Left ventricle myocardium inferior (tissue), 1 donor: ENCODE measurements at regions not wholly inside any gene's neighbourhood (a gene's known extent, or its start where the extent isn't known, plus 50 kb on each side); places are given as distances from the start of the nearest gene placed in this dataset.
"Not testable (repeated sequence)": the region's sequence is repeated elsewhere in the genome, so short reads cannot be mapped to it uniquely, and the experiment has no call there.

Experiments used
- DNase-seq: peaks from one replicate; pipeline ENCODE4 v3.0.0-alpha.2; 2020
- H3K27ac ChIP-seq: fragments of 200-600 bp; replicated peaks from 2 replicates; pipeline ENCODE4 v1.8.0; 2021
- H3K27me3 ChIP-seq: fragments of 200-600 bp; 2 replicates; pipeline ENCODE4 v1.8.0; 2021; ENCODE audit warnings: low read depth
- H3K36me3 ChIP-seq: fragments of 200-600 bp; 2 replicates; pipeline ENCODE4 v1.8.0; 2021
- H3K4me1 ChIP-seq: fragments of 200-600 bp; 2 replicates; pipeline ENCODE4 v1.8.0; 2021
- H3K4me3 ChIP-seq: fragments of 200-600 bp; 2 replicates; pipeline ENCODE4 v1.8.0; 2021; ENCODE audit warnings: mild to moderate bottlenecking, moderate library complexity
- H3K9me3 ChIP-seq: fragments of 200-600 bp; replicated peaks from 2 replicates; pipeline ENCODE4 v1.8.0; 2021
- intact Hi-C: fragments of 100-400 bp; cut with micrococcal nuclease; formaldehyde crosslinking; loops from one replicate; pipeline ENCODE4 v1.11.0; 2022
- TF ChIP-seq, protein P1 (sequence below): fragments of 200-600 bp; IDR thresholded peaks from 2 replicates; pipeline ENCODE4 v1.8.0; 2021; ENCODE audit warnings: antibody characterized with exemption, mild to moderate bottlenecking, borderline replicate concordance
- donor health status: DM: no; HTN: yes; CAD: no; lungs with severe emphysema.

DNA sequence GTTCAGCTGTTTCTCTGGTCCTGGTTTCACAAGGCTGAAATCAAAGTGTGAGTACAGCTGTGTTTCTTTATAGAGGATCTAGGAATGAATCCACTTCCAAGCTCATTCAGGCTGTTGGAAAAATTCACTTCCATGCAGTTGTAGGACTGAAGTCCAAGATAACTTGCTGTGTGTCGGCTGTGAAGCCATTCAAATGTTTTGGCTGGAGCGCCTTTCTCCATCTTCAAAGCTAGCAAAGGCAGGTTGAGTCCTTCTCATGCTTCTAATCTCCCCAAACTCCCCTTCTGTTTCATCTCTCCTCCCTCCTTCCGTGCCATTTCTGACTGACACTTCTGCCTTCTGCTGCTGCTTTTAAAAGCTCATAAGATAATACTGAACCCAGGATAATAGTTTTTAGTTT is 1195.4 kb upstream of the LRRN3 start:
- Histone ChIP-seq H3K9me3 (no peaks in the 10 kb centered on the region), H3K4me1 (no peaks in the 10 kb centered on the region), H3K27me3 (no peaks in the 10 kb centered on the region), H3K27ac (no peak overlapping the region), H3K4me3 (no peak overlapping the region), H3K36me3 (no peaks in the 10 kb centered on the region)
- TF ChIP-seq, protein P1, sequence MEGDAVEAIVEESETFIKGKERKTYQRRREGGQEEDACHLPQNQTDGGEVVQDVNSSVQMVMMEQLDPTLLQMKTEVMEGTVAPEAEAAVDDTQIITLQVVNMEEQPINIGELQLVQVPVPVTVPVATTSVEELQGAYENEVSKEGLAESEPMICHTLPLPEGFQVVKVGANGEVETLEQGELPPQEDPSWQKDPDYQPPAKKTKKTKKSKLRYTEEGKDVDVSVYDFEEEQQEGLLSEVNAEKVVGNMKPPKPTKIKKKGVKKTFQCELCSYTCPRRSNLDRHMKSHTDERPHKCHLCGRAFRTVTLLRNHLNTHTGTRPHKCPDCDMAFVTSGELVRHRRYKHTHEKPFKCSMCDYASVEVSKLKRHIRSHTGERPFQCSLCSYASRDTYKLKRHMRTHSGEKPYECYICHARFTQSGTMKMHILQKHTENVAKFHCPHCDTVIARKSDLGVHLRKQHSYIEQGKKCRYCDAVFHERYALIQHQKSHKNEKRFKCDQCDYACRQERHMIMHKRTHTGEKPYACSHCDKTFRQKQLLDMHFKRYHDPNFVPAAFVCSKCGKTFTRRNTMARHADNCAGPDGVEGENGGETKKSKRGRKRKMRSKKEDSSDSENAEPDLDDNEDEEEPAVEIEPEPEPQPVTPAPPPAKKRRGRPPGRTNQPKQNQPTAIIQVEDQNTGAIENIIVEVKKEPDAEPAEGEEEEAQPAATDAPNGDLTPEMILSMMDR: no peak
- no peak for DNase-seq
- intact Hi-C loops: no loop called here

DNA sequence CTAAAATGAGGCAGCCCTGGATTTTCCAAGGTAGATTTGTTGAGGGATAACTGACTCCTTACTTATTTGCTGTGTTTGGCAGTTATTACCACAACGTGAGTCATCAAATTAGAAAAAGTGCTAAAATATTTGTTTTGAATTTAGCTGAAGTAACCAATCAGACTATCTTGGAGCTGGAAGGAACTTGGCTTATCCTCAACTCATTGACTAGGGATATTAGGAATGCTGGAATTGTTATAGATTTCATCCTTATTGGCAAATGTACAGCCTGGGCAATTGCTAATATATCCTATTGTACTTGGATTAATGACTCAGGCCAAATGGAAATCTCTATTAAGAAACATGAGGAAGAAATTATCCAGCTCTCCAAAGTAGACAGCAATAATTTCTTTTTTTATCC is 1189.0 kb upstream of the LRRN3 start:
- intact Hi-C loops: no loop called here
- TF ChIP-seq, protein P1: no peak
- DNase-seq: no peak
- Histone ChIP-seq H3K4me1 (no peaks in the 10 kb centered on the region), H3K27me3 (no peaks in the 10 kb centered on the region), H3K27ac (no peak overlapping the region), H3K36me3 (no peaks in the 10 kb centered on the region), H3K9me3 (peaks cover 3% of the 10 kb centered on the region), H3K4me3 (no peak overlapping the region)

DNA sequence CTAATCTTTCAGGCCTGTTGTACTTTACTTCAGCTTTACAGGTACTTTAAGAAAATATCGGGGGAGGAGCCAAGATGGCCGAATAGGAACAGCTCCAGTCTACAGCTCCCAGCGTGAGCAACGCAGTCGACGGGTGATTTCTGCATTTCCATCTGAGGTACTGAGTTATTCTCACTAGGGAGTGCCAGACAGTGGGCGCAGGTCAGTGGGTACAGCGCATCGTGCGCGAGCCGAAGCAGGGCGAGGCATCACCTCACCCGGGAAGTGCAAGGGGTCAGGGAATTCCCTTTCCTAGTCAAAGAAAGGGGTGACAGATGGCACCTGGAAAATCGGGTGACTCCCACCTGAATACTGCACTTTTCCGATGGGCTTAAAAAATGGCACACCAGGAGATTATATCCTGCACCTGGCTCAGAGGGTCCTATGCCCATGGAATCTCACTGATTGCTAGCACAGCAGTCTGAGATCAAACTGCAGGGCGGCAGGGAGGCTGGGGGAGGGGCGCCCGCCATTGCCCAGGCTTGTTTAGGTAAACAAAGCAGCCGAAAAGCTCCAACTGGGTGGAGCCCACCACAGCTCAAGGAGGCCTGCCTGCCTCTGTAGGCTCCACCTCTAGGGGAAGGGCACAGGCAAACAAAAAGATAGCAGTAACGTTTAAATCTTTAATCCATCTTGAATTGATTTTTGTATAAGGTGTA is 1185.4 kb upstream of the LRRN3 start:
- DNase-seq, intact Hi-C loops, H3K4me3 ChIP-seq: not testable (repeated sequence)

DNA sequence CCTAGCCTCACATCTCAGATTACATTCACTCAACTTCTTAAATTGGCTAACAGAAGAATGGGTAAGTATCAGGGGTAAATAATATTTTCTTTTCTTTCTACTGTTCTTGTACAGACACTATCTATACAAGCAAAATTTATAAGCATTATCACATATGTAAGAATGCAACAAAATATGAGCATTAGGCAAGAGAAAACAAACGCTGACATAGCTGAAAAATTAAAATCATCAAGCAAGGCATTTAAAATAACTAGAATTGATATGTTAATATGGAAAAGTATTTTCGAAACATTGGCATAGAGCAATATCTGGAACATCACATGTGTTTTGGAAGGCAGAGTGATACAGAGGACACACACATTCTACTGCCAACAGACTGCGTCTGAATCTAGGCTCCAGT is 1175.3 kb upstream of the LRRN3 start:
- Histone ChIP-seq H3K4me3 (no peak overlapping the region), H3K27ac (no peak overlapping the region), H3K27me3 (no peaks in the 10 kb centered on the region), H3K9me3 (peaks cover 30% of the 10 kb centered on the region), H3K4me1 (no peaks in the 10 kb centered on the region), H3K36me3 (no peaks in the 10 kb centered on the region)
- no peak for DNase-seq
- TF ChIP-seq, protein P1: no peak
- intact Hi-C loops: no loop called here

More for the DNA sequence above, 1185.4 kb upstream of the LRRN3 start:
- H3K36me3 ChIP-seq, H3K9me3 ChIP-seq, H3K27ac ChIP-seq, H3K27me3 ChIP-seq, H3K4me1 ChIP-seq: not testable (repeated sequence)

DNA sequence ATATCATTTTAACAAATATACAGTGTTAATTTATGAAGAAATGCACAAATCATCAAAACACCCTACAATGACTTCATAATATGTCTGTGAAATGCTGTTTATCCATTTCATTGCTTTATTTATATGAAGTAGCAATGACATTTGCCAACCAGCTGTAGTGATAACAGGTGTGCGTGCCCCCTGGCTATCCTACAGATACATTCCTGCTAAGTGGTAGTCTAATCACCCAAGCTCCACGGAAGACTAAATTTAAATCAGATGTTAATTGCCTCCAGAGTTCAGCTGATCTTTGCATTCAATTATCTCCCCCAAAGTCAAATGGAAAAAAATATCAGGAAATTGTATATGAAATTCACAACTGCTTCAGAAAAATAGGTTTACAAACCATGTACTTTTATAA is 1164.2 kb upstream of the LRRN3 start:
- no peaks in the 10 kb centered on the region for H3K36me3 ChIP-seq
- H3K4me3 ChIP-seq: no peak overlapping the region
- TF ChIP-seq, protein P1: no peak
- H3K27ac ChIP-seq: no peak overlapping the region
- H3K27me3 ChIP-seq: no peaks in the 10 kb centered on the region
- intact Hi-C loops: no loop called here
- no peak for DNase-seq
- H3K4me1 ChIP-seq: no peaks in the 10 kb centered on the region
- peaks cover 8% of the 10 kb centered on the region for H3K9me3 ChIP-seq

DNA sequence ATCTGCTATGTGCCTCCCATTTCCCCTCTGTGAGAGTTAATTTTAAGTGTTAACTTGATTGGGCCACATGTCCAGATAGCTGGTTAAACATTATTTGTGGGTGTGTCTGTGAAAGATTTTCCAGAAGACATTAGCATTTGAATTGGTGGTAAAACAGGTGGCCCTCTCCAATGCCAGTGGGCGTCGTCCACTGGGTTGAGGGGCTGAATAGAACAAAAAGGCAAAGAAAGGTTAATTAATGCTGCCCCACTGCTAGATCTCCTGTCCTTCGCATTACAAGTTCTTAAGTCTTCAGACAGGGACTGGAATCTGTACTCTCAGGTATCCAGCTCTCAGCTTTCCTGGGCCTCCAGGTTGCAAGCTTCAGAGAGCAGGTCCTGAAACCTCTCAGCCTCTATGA is 1160.9 kb upstream of the LRRN3 start:
- H3K27ac ChIP-seq: no peak overlapping the region
- H3K4me3 ChIP-seq: no peak overlapping the region
- H3K9me3 ChIP-seq: peaks cover 6% of the 10 kb centered on the region
- TF ChIP-seq, protein P1: no peak
- H3K36me3 ChIP-seq: no peaks in the 10 kb centered on the region
- no peaks in the 10 kb centered on the region for H3K27me3 ChIP-seq
- intact Hi-C loops: no loop called here
- H3K4me1 ChIP-seq: no peaks in the 10 kb centered on the region
- no peak for DNase-seq
